ENCODE measurements at regions not wholly inside any gene's neighbourhood (a gene's known extent, or its start where the extent isn't known, plus 50 kb on each side); places are given as distances from the start of the nearest gene placed in this dataset.

GRCh38 chr22:49192857-49193250, 634.8 kb downstream of the BRD1 start:
- no peaks in the 10 kb centered on the region for H3K27me3 ChIP-seq (ENCODE audit: low read length)
- H3K9me2 ChIP-seq (replicated peaks; ENCODE audit: low read length) = no peaks in the 10 kb centered on the region
- ATAC-seq (no peak), DNase-seq (no peak)
- H3K4me3 ChIP-seq (ENCODE audit: low read length) = no peak overlapping the region
- H3K9me3 ChIP-seq (ENCODE audit: low read length) = no peaks in the 10 kb centered on the region
- no peaks in the 10 kb centered on the region for H3K79me2 ChIP-seq (ENCODE audit: low read length)
- no peak overlapping the region for H3K4me2 ChIP-seq (ENCODE audit: low read length)
- no peaks in the 10 kb centered on the region for H4K20me1 ChIP-seq (ENCODE audit: low read length)
- BruUV-seq (replicated peaks) = no TSS peak
- TF ChIP-seq CTCF (conservative IDR thresholded peaks at IDR 0.05; ENCODE audit: low read depth, low read length) = no peak
- TF ChIP-seq EZH2phosphoT487 (IDR thresholded peaks at IDR 0.05; ENCODE audit: borderline replicate concordance, low read length) = no peak
- TF ChIP-seq EZH2 (IDR thresholded peaks at IDR 0.05; ENCODE audit: low read length, unreplicated experiment) = no peak
- H3K9ac ChIP-seq (ENCODE audit: low read length) = no peak overlapping the region
- intact Hi-C loops (cut with micrococcal nuclease) = no loop called here
- CTCF ChIA-PET = no interaction called here
- no peaks in the 10 kb centered on the region for H3F3A ChIP-seq (ENCODE audit: low read length, unreplicated experiment)
- H2AFZ ChIP-seq (ENCODE audit: low read length) = no peak overlapping the region
- H3K36me3 ChIP-seq (ENCODE audit: low read depth, low read length) = no peaks in the 10 kb centered on the region
- no peak overlapping the region for H3K27ac ChIP-seq (ENCODE audit: low read length)
- POLR2A ChIA-PET (ENCODE audit: unreplicated experiment) = no interaction called here
- H3K4me1 ChIP-seq (ENCODE audit: insufficient read depth, low read length) = no peaks in the 10 kb centered on the region

DNA sequence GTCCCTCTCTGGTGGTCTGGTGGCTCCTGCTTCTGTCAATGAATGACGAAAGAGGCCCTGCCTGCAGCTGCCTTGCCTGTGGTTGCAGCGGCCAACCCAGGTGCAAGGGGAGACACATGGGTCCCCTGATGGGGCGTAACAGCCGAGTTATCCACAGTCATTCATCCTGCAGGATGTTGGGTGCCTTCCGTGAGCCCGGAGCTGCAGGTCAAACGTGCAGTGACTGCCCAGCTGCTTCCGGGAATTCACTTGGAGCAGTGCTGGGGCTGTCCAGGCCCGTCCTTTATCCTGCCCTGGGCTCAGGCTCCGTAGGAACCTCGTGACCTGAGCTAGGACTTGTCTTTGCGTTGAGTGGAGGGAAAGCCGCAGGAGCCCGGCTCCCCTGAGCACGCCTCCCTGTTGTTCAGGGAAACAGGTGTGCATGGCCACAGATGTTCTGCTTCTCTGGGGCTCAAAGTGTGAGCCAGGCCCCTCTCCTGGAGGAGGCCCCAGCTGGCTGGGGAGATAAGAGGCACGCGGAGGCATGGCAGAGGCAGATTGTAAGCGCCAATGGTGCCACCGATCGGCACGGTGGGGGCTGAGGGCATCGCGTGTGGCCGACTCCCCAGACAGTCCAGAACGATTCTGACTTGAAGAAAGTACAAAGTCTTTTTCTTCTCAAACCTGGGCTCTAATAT, 635.4 kb downstream of the BRD1 start:
- Histone ChIP-seq H3F3A (ENCODE audit: low read length, unreplicated experiment) (no peaks in the 10 kb centered on the region), H3K4me1 (ENCODE audit: insufficient read depth, low read length) (no peaks in the 10 kb centered on the region), H3K27me3 (ENCODE audit: low read length) (no peaks in the 10 kb centered on the region), H3K9ac (ENCODE audit: low read length) (no peak overlapping the region), H4K20me1 (ENCODE audit: low read length) (no peaks in the 10 kb centered on the region), H3K79me2 (ENCODE audit: low read length) (no peaks in the 10 kb centered on the region), H3K9me2 (replicated peaks; ENCODE audit: low read length) (no peaks in the 10 kb centered on the region), H3K4me3 (ENCODE audit: low read length) (no peak overlapping the region), H3K4me2 (ENCODE audit: low read length) (no peak overlapping the region), H3K36me3 (ENCODE audit: low read depth, low read length) (no peaks in the 10 kb centered on the region), H3K9me3 (ENCODE audit: low read length) (no peaks in the 10 kb centered on the region), H3K27ac (ENCODE audit: low read length) (no peak overlapping the region), H2AFZ (ENCODE audit: low read length) (no peak overlapping the region)
- ChIA-PET CTCF (no interaction called here), POLR2A (ENCODE audit: unreplicated experiment) (no interaction called here)
- ATAC-seq (no peak), DNase-seq (no peak)
- BruUV-seq (replicated peaks) = no TSS peak
- TF ChIP-seq EZH2phosphoT487 (IDR thresholded peaks at IDR 0.05; ENCODE audit: borderline replicate concordance, low read length) (no peak), CTCF (conservative IDR thresholded peaks at IDR 0.05; ENCODE audit: low read depth, low read length) (no peak), EZH2 (IDR thresholded peaks at IDR 0.05; ENCODE audit: low read length, unreplicated experiment) (no peak)
- intact Hi-C loops (cut with micrococcal nuclease) = no loop called here

GRCh38 chr22:49191506-49191980, 636.1 kb downstream of the BRD1 start:
- POLR2A ChIA-PET (ENCODE audit: unreplicated experiment) = no interaction called here
- Histone ChIP-seq H3K36me3 (ENCODE audit: low read depth, low read length) (no peaks in the 10 kb centered on the region), H2AFZ (ENCODE audit: low read length) (no peak overlapping the region), H3K4me3 (ENCODE audit: low read length) (no peak overlapping the region), H3K4me2 (ENCODE audit: low read length) (no peak overlapping the region), H3K9ac (ENCODE audit: low read length) (no peak overlapping the region), H3K27me3 (ENCODE audit: low read length) (no peaks in the 10 kb centered on the region), H3K9me2 (replicated peaks; ENCODE audit: low read length) (no peaks in the 10 kb centered on the region), H3K9me3 (ENCODE audit: low read length) (no peaks in the 10 kb centered on the region), H3K4me1 (ENCODE audit: insufficient read depth, low read length) (no peaks in the 10 kb centered on the region), H4K20me1 (ENCODE audit: low read length) (no peaks in the 10 kb centered on the region), H3K27ac (ENCODE audit: low read length) (no peak overlapping the region), H3F3A (ENCODE audit: low read length, unreplicated experiment) (no peaks in the 10 kb centered on the region), H3K79me2 (ENCODE audit: low read length) (no peaks in the 10 kb centered on the region)
- DNase-seq (no peak), ATAC-seq (no peak)
- BruUV-seq (replicated peaks) = no TSS peak
- CTCF ChIA-PET = no interaction called here
- intact Hi-C loops (cut with micrococcal nuclease) = no loop called here
- no peak for TF ChIP-seq CTCF (conservative IDR thresholded peaks at IDR 0.05; ENCODE audit: low read depth, low read length)
- TF ChIP-seq EZH2 (IDR thresholded peaks at IDR 0.05; ENCODE audit: low read length, unreplicated experiment) = no peak
- no peak for TF ChIP-seq EZH2phosphoT487 (IDR thresholded peaks at IDR 0.05; ENCODE audit: borderline replicate concordance, low read length)

Data from PC-3 (cell line).